Endothelial cell of umbilical vein (primary cell): ENCODE measurements at regions not wholly inside any gene's neighbourhood (a gene's known extent, or its start where the extent isn't known, plus 50 kb on each side); places are given as distances from the start of the nearest gene placed in this dataset.
A peak's percentile ranks its signal among the peaks of the same experiment; 100 is the strongest.

ENCODE experiments used
- BruUV-seq: library from RNA; stranded (reverse); fragments of 400-500 nt; replicated peaks from 2 replicates; lab custom pipeline; 2021; lab: Mats Ljungman, UMichigan
- CTCF ChIA-PET: fragments of 300-600, 350-600 bp; sonication (Branson Sonifier 250); formaldehyde crosslinking; loops from one replicate; lab custom pipeline; 2021; ENCODE audit warnings: antibody characterized with exemption, inconsistent platforms; lab: Charles Lee
- POLR2A ChIA-PET: fragments of 300-600, 350-600 bp; sonication (Branson Sonifier 250); formaldehyde crosslinking; loops from one replicate; lab custom pipeline; 2021; ENCODE audit warnings: antibody characterized with exemption, inconsistent platforms; lab: Charles Lee
- DNase-seq: peaks from one replicate; pipeline ENCODE4 v3.0.0-alpha.2; 2011; ENCODE audit warnings: low read depth, low spot score
- FAIRE-seq: peaks from 2 replicates; lab custom pipeline; 2011; peaks lifted over from hg19 to GRCh38; lab: Jason Lieb, UNC
- H2AFZ ChIP-seq: 2 replicates; pipeline ENCODE4 v1.6.0; 2012; ENCODE audit warnings: low read depth, low read length, control low read depth, inconsistent platforms
- H3K27ac ChIP-seq: 2 replicates; pipeline ENCODE4 v1.5.1; 2011; ENCODE audit warnings: low read depth, mild to moderate bottlenecking, control low read depth, low read length, moderate library complexity; ENCODE audit not compliant: insufficient read depth
- H3K27me3 ChIP-seq, 2 experiments: 2 replicates each; pipeline versions ENCODE4 v1.6.0 to v1.6.1; 2011; ENCODE audit warnings: low read length in 2 of 2, mixed read lengths in 1 of 2; ENCODE audit not compliant: control insufficient read depth in 2 of 2, insufficient read depth in 2 of 2
- H3K36me3 ChIP-seq, 2 experiments: 2 replicates in 1 of 2; 3 replicates in 1 of 2; pipeline ENCODE4 v1.5.1; 2011; ENCODE audit warnings: low read length in 2 of 2, mild to moderate bottlenecking in 1 of 2, moderate library complexity in 1 of 2; ENCODE audit not compliant: control insufficient read depth in 2 of 2, insufficient read depth in 2 of 2; ENCODE audit errors: extremely low read depth in 1 of 2
- H3K4me1 ChIP-seq: 3 replicates; pipeline ENCODE4 v1.5.1; 2011; ENCODE audit warnings: mild to moderate bottlenecking, low read length; ENCODE audit not compliant: control insufficient read depth, insufficient read depth; ENCODE audit errors: extremely low read depth
- H3K4me2 ChIP-seq: 2 replicates; pipeline ENCODE4 v1.6.1; 2011; ENCODE audit warnings: low read length, control low read depth, mixed read lengths; ENCODE audit not compliant: insufficient read depth
- H3K4me3 ChIP-seq, 3 experiments: fragments of 200-600 bp in 1 of 3; sonication (generic), shearing (Covaris generic) in 1 of 3; replicated peaks in 1 of 3; 2 replicates each; pipeline ENCODE4 v1.5.1; 2011 to 2016; ENCODE audit warnings: control low read depth in 3 of 3, low read length in 3 of 3, mild to moderate bottlenecking in 2 of 3, inconsistent platforms in 1 of 3, low read depth in 1 of 3, moderate library complexity in 1 of 3; ENCODE audit not compliant: insufficient read depth in 1 of 3
- H3K79me2 ChIP-seq: 2 replicates; pipeline ENCODE4 v1.6.0; 2012; ENCODE audit warnings: low read length, inconsistent platforms; ENCODE audit not compliant: control insufficient read depth, insufficient read depth
- H3K9ac ChIP-seq: replicated peaks from 2 replicates; pipeline ENCODE3; 2011; ENCODE audit warnings: low read length, control low read depth; ENCODE audit not compliant: insufficient read depth; ENCODE audit errors: extremely low read depth
- H3K9me1 ChIP-seq: replicated peaks from 3 replicates; pipeline ENCODE4 v1.6.0; 2011; ENCODE audit warnings: mild to moderate bottlenecking, low read length; ENCODE audit not compliant: control insufficient read depth, insufficient read depth; ENCODE audit errors: extremely low read depth
- H3K9me3 ChIP-seq: replicated peaks from 2 replicates; pipeline ENCODE4 v1.5.1; 2012; ENCODE audit warnings: low read length, inconsistent platforms; ENCODE audit not compliant: control insufficient read depth, insufficient read depth
- H4K20me1 ChIP-seq: replicated peaks from 2 replicates; pipeline ENCODE3; 2011; ENCODE audit warnings: mild to moderate bottlenecking, low read length; ENCODE audit not compliant: control insufficient read depth, insufficient read depth; ENCODE audit errors: extremely low read depth
- EZH2 ChIP-seq: IDR thresholded peaks from 2 replicates; pipeline ENCODE4 v1.6.1; 2012; ENCODE audit warnings: borderline replicate concordance, low read depth, mild to moderate bottlenecking, moderate library complexity, low read length, inconsistent platforms; ENCODE audit not compliant: severe bottlenecking
- FOS ChIP-seq: IDR thresholded peaks from 2 replicates; pipeline ENCODE4 v1.6.1; 2011; ENCODE audit warnings: mild to moderate bottlenecking, low read length, moderate library complexity, borderline replicate concordance; ENCODE audit not compliant: insufficient read depth
- GATA2 ChIP-seq: IDR thresholded peaks from 2 replicates; pipeline ENCODE4 v1.7.0; 2011; ENCODE audit warnings: low read depth, mild to moderate bottlenecking, moderate library complexity, mixed read lengths, low read length; ENCODE audit not compliant: insufficient read length, insufficient read depth
- JUN ChIP-seq: IDR thresholded peaks from 2 replicates; pipeline ENCODE4 v1.6.1; 2011; ENCODE audit warnings: borderline replicate concordance, low read depth; ENCODE audit not compliant: insufficient read length, insufficient read depth
- MAX ChIP-seq: IDR thresholded peaks from 2 replicates; pipeline ENCODE4 v1.6.1; 2011; ENCODE audit not compliant: insufficient read depth, insufficient read length
- MYC ChIP-seq: IDR thresholded peaks from one replicate; pipeline ENCODE4 v1.6.1; 2011; ENCODE audit warnings: mild to moderate bottlenecking, low read depth, low read length
- POLR2A ChIP-seq: IDR thresholded peaks from 2 replicates; pipeline ENCODE4 v1.6.1; 2012; ENCODE audit warnings: low read depth, mild to moderate bottlenecking, control low read depth, low read length
- POLR2AphosphoS5 ChIP-seq: IDR thresholded peaks from 2 replicates; pipeline ENCODE4 v1.6.1; 2012; ENCODE audit warnings: low read depth, mild to moderate bottlenecking, control low read depth, low read length, moderate library complexity; ENCODE audit not compliant: insufficient read depth
- dilution Hi-C: fragments of 300-500 bp; cut with MboI; formaldehyde crosslinking; loops from one replicate; pipeline ENCODE4 v1.15.0; 2019; ENCODE audit warnings: low sequenced_read_pairs; ENCODE audit not compliant: extremely low pct_ligation_motif_present
- intact Hi-C: fragments of 100-400 bp; cut with micrococcal nuclease; formaldehyde crosslinking; loops from one replicate; pipeline ENCODE4 v1.10.0; 2022
- TF ChIP-seq, protein P1 (sequence below), 2 donors: IDR thresholded peaks; 1 replicate in 1 of 2; 2 replicates in 1 of 2; pipeline ENCODE4 v1.5.1; 2011; ENCODE audit warnings: low read length in 2 of 2, mild to moderate bottlenecking in 2 of 2, moderate library complexity in 2 of 2, control low read depth in 1 of 2, inconsistent platforms in 1 of 2, low read depth in 1 of 2; ENCODE audit not compliant: insufficient read depth in 1 of 2; ENCODE audit errors: extremely low read depth in 1 of 2

GRCh38 chr11:44427432-44427831 lies 117.5 kb upstream of the ALX4 start:
- Histone ChIP-seq H3K4me1 (no peaks in the 10 kb centered on the region), H3K79me2 (no peaks in the 10 kb centered on the region), H3K4me2 (no peak overlapping the region), H3K4me3 (no peak overlapping the region), H3K9ac (no peak overlapping the region), H3K27me3 (peaks cover 2 to 5% of the 10 kb centered on the region in 2 experiments), H3K36me3 (no peaks in the 10 kb centered on the region), H3K27ac (no peak overlapping the region), H3K9me3 (no peaks in the 10 kb centered on the region), H4K20me1 (no peaks in the 10 kb centered on the region), H2AFZ (no peak overlapping the region), H3K9me1 (no peaks in the 10 kb centered on the region)
- DNase-seq, result no peak
- no TSS peak for BruUV-seq
- ChIA-PET CTCF (no interaction called here), POLR2A (no interaction called here)
- dilution Hi-C loops (no loop called here), intact Hi-C loops (no loop called here)
- TF ChIP-seq, protein P1, sequence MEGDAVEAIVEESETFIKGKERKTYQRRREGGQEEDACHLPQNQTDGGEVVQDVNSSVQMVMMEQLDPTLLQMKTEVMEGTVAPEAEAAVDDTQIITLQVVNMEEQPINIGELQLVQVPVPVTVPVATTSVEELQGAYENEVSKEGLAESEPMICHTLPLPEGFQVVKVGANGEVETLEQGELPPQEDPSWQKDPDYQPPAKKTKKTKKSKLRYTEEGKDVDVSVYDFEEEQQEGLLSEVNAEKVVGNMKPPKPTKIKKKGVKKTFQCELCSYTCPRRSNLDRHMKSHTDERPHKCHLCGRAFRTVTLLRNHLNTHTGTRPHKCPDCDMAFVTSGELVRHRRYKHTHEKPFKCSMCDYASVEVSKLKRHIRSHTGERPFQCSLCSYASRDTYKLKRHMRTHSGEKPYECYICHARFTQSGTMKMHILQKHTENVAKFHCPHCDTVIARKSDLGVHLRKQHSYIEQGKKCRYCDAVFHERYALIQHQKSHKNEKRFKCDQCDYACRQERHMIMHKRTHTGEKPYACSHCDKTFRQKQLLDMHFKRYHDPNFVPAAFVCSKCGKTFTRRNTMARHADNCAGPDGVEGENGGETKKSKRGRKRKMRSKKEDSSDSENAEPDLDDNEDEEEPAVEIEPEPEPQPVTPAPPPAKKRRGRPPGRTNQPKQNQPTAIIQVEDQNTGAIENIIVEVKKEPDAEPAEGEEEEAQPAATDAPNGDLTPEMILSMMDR (IDR thresholded peaks at IDR 0.05; ENCODE audit: extremely low read depth in 1 of 2, insufficient read depth in 1 of 2, low read depth in 1 of 2, low read length in 2 of 2), result peak; percentile 24 to 36
- no peak for TF ChIP-seq EZH2
- no peak for TF ChIP-seq FOS
- no peak for FAIRE-seq

DNA sequence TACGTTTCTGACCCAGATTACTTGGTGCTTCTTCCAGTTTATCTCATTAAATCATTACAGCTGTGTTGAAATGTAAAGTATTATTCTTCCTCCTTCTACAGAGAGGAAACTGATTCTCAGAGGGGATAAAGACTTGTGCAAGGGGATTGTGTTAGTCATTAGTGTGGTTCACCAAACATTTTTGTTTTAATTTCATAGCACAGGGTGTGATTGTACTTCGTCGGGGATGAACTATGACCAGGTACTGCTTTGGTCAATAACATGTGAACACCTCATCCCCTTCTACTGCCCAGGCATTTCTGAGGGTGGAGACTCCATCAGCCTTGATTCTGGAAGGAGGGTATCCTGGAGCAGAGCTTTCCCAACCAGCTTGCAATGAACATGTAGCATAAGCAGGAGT lies 120.2 kb upstream of the ALX4 start:
- Histone ChIP-seq H3K9me1 (no peaks in the 10 kb centered on the region), H3K9ac (no peak overlapping the region), H2AFZ (no peak overlapping the region), H3K36me3 (no peaks in the 10 kb centered on the region), H3K4me3 (no peak overlapping the region), H3K79me2 (no peaks in the 10 kb centered on the region), H3K4me2 (no peak overlapping the region), H3K27me3 (peaks cover 4% of the 10 kb centered on the region in 2 experiments), H3K27ac (no peak overlapping the region), H4K20me1 (no peaks in the 10 kb centered on the region), H3K4me1 (no peaks in the 10 kb centered on the region), H3K9me3 (no peaks in the 10 kb centered on the region)
- intact Hi-C loops, result no loop called here
- DNase-seq (no peak), FAIRE-seq (no peak)
- ChIA-PET POLR2A (no interaction called here), CTCF (no interaction called here)
- TF ChIP-seq MAX (no peak), FOS (no peak), EZH2 (no peak), POLR2A (no peak), MYC (no peak), GATA2 (no peak), POLR2AphosphoS5 (no peak), JUN (no peak)
- TF ChIP-seq, protein P1 (IDR thresholded peaks at IDR 0.05; ENCODE audit: extremely low read depth in 1 of 2, insufficient read depth in 1 of 2, low read depth in 1 of 2, low read length in 2 of 2), result no peak
- BruUV-seq, result no TSS peak
- dilution Hi-C loops, result no loop called here
